ENCODE measurements at regions not wholly inside any gene's neighbourhood (a gene's known extent, or its start where the extent isn't known, plus 50 kb on each side); places are given as distances from the start of the nearest gene placed in this dataset.

- DNase-seq, result no peak
Measured at GRCh38 chr1:23614032-23614660, 54.8 kb upstream of the ID3 start.

GRCh38 chr1:23613191-23614031, 54.1 kb upstream of the ID3 start:
- DNase-seq, result no peak

GRCh38 chr1:23611601-23612327, 52.5 kb upstream of the ID3 start:
- no peak for DNase-seq

GRCh38 chr1:23610677-23611076, 51.4 kb upstream of the ID3 start:
- DNase-seq, result no peak

GRCh38 chr1:23609971-23610370, 50.7 kb upstream of the ID3 start:
- DNase-seq, result no peak
